HEK293T (cell line): ENCODE measurements at regions not wholly inside any gene's neighbourhood (a gene's known extent, or its start where the extent isn't known, plus 50 kb on each side); places are given as distances from the start of the nearest gene placed in this dataset.

Source experiments
- BHLHE40 ChIP-seq: fragments of 450-650 bp; IDR thresholded peaks from 2 replicates; pipeline ENCODE4 v1.6.1; 2016; ENCODE audit warnings: mild to moderate bottlenecking, moderate library complexity, borderline replicate concordance
- CTBP1 ChIP-seq: fragments of 450-650 bp; IDR thresholded peaks from 2 replicates; pipeline ENCODE4 v1.6.1; 2016; ENCODE audit warnings: borderline replicate concordance
- ELF4 ChIP-seq: fragments of 450-650 bp; IDR thresholded peaks from 2 replicates; pipeline ENCODE4 v1.6.1; 2017; ENCODE audit warnings: antibody characterized with exemption
- FOXK2 ChIP-seq: fragments of 450-650 bp; IDR thresholded peaks from 2 replicates; pipeline ENCODE4 v1.6.1; 2016; ENCODE audit warnings: mild to moderate bottlenecking
- FOXM1 ChIP-seq: fragments of 450-650 bp; IDR thresholded peaks from 2 replicates; pipeline ENCODE4 v1.6.1; 2017; ENCODE audit warnings: mild to moderate bottlenecking, borderline replicate concordance
- SP1 ChIP-seq: fragments of 450-650 bp; IDR thresholded peaks from 2 replicates; pipeline ENCODE4 v1.6.1; 2017
- SUZ12 ChIP-seq: fragments of 450-650 bp; IDR thresholded peaks from 2 replicates; pipeline ENCODE4 v1.6.1; 2016; ENCODE audit warnings: mild to moderate bottlenecking
- TARDBP ChIP-seq: fragments of 450-650 bp; IDR thresholded peaks from 2 replicates; pipeline ENCODE4 v1.6.1; 2016
- ZNF384 ChIP-seq: fragments of 450-650 bp; IDR thresholded peaks from 2 replicates; pipeline ENCODE4 v1.6.1; 2016
- TF ChIP-seq, protein P1 (sequence below): fragments of 450-650 bp; IDR thresholded peaks from 2 replicates; pipeline ENCODE4 v1.6.1; 2016

- TF ChIP-seq FOXM1 (no peak), ZNF384 (no peak), SP1 (no peak), ELF4 (no peak), TARDBP (no peak), CTBP1 (no peak), SUZ12 (no peak), BHLHE40 (no peak), FOXK2 (no peak)
- TF ChIP-seq, protein P1, sequence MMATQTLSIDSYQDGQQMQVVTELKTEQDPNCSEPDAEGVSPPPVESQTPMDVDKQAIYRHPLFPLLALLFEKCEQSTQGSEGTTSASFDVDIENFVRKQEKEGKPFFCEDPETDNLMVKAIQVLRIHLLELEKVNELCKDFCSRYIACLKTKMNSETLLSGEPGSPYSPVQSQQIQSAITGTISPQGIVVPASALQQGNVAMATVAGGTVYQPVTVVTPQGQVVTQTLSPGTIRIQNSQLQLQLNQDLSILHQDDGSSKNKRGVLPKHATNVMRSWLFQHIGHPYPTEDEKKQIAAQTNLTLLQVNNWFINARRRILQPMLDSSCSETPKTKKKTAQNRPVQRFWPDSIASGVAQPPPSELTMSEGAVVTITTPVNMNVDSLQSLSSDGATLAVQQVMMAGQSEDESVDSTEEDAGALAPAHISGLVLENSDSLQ, result no peak
Measured at GRCh38 chr4:141919649-141920048, 283.3 kb downstream of the IL15 start.
